Endothelial cell of umbilical vein (primary cell): ENCODE measurements at regions not wholly inside any gene's neighbourhood (a gene's known extent, or its start where the extent isn't known, plus 50 kb on each side); places are given as distances from the start of the nearest gene placed in this dataset.

Experiments
- BruUV-seq: library from RNA; stranded (reverse); fragments of 400-500 nt; replicated peaks from 2 replicates; lab custom pipeline; 2021; lab: Mats Ljungman, UMichigan
- CTCF ChIA-PET: fragments of 300-600, 350-600 bp; sonication (Branson Sonifier 250); formaldehyde crosslinking; loops from one replicate; lab custom pipeline; 2021; ENCODE audit warnings: antibody characterized with exemption, inconsistent platforms; lab: Charles Lee
- POLR2A ChIA-PET: fragments of 300-600, 350-600 bp; sonication (Branson Sonifier 250); formaldehyde crosslinking; loops from one replicate; lab custom pipeline; 2021; ENCODE audit warnings: antibody characterized with exemption, inconsistent platforms; lab: Charles Lee
- DNase-seq: peaks from one replicate; pipeline ENCODE4 v3.0.0-alpha.2; 2011; ENCODE audit warnings: low read depth, low spot score
- FAIRE-seq: peaks from 2 replicates; lab custom pipeline; 2011; peaks lifted over from hg19 to GRCh38; lab: Jason Lieb, UNC
- H2AFZ ChIP-seq: 2 replicates; pipeline ENCODE4 v1.6.0; 2012; ENCODE audit warnings: low read depth, low read length, control low read depth, inconsistent platforms
- H3K27ac ChIP-seq: 2 replicates; pipeline ENCODE4 v1.5.1; 2011; ENCODE audit warnings: low read depth, mild to moderate bottlenecking, control low read depth, low read length, moderate library complexity; ENCODE audit not compliant: insufficient read depth
- H3K27me3 ChIP-seq, 2 experiments: 2 replicates each; pipeline versions ENCODE4 v1.6.0 to v1.6.1; 2011; ENCODE audit warnings: low read length in 2 of 2, mixed read lengths in 1 of 2; ENCODE audit not compliant: control insufficient read depth in 2 of 2, insufficient read depth in 2 of 2
- H3K36me3 ChIP-seq, 2 experiments: 2 replicates in 1 of 2; 3 replicates in 1 of 2; pipeline ENCODE4 v1.5.1; 2011; ENCODE audit warnings: low read length in 2 of 2, mild to moderate bottlenecking in 1 of 2, moderate library complexity in 1 of 2; ENCODE audit not compliant: control insufficient read depth in 2 of 2, insufficient read depth in 2 of 2; ENCODE audit errors: extremely low read depth in 1 of 2
- H3K4me1 ChIP-seq: 3 replicates; pipeline ENCODE4 v1.5.1; 2011; ENCODE audit warnings: mild to moderate bottlenecking, low read length; ENCODE audit not compliant: control insufficient read depth, insufficient read depth; ENCODE audit errors: extremely low read depth
- H3K4me2 ChIP-seq: 2 replicates; pipeline ENCODE4 v1.6.1; 2011; ENCODE audit warnings: low read length, control low read depth, mixed read lengths; ENCODE audit not compliant: insufficient read depth
- H3K4me3 ChIP-seq, 3 experiments: fragments of 200-600 bp in 1 of 3; sonication (generic), shearing (Covaris generic) in 1 of 3; replicated peaks in 1 of 3; 2 replicates each; pipeline ENCODE4 v1.5.1; 2011 to 2016; ENCODE audit warnings: control low read depth in 3 of 3, low read length in 3 of 3, mild to moderate bottlenecking in 2 of 3, inconsistent platforms in 1 of 3, low read depth in 1 of 3, moderate library complexity in 1 of 3; ENCODE audit not compliant: insufficient read depth in 1 of 3
- H3K79me2 ChIP-seq: 2 replicates; pipeline ENCODE4 v1.6.0; 2012; ENCODE audit warnings: low read length, inconsistent platforms; ENCODE audit not compliant: control insufficient read depth, insufficient read depth
- H3K9ac ChIP-seq: replicated peaks from 2 replicates; pipeline ENCODE3; 2011; ENCODE audit warnings: low read length, control low read depth; ENCODE audit not compliant: insufficient read depth; ENCODE audit errors: extremely low read depth
- H3K9me1 ChIP-seq: replicated peaks from 3 replicates; pipeline ENCODE4 v1.6.0; 2011; ENCODE audit warnings: mild to moderate bottlenecking, low read length; ENCODE audit not compliant: control insufficient read depth, insufficient read depth; ENCODE audit errors: extremely low read depth
- H3K9me3 ChIP-seq: replicated peaks from 2 replicates; pipeline ENCODE4 v1.5.1; 2012; ENCODE audit warnings: low read length, inconsistent platforms; ENCODE audit not compliant: control insufficient read depth, insufficient read depth
- H4K20me1 ChIP-seq: replicated peaks from 2 replicates; pipeline ENCODE3; 2011; ENCODE audit warnings: mild to moderate bottlenecking, low read length; ENCODE audit not compliant: control insufficient read depth, insufficient read depth; ENCODE audit errors: extremely low read depth
- FOS ChIP-seq: IDR thresholded peaks from 2 replicates; pipeline ENCODE4 v1.6.1; 2011; ENCODE audit warnings: mild to moderate bottlenecking, low read length, moderate library complexity, borderline replicate concordance; ENCODE audit not compliant: insufficient read depth
- GATA2 ChIP-seq: IDR thresholded peaks from 2 replicates; pipeline ENCODE4 v1.7.0; 2011; ENCODE audit warnings: low read depth, mild to moderate bottlenecking, moderate library complexity, mixed read lengths, low read length; ENCODE audit not compliant: insufficient read length, insufficient read depth
- JUN ChIP-seq: IDR thresholded peaks from 2 replicates; pipeline ENCODE4 v1.6.1; 2011; ENCODE audit warnings: borderline replicate concordance, low read depth; ENCODE audit not compliant: insufficient read length, insufficient read depth
- MYC ChIP-seq: IDR thresholded peaks from one replicate; pipeline ENCODE4 v1.6.1; 2011; ENCODE audit warnings: mild to moderate bottlenecking, low read depth, low read length
- POLR2AphosphoS5 ChIP-seq: IDR thresholded peaks from 2 replicates; pipeline ENCODE4 v1.6.1; 2012; ENCODE audit warnings: low read depth, mild to moderate bottlenecking, control low read depth, low read length, moderate library complexity; ENCODE audit not compliant: insufficient read depth
- dilution Hi-C: fragments of 300-500 bp; cut with MboI; formaldehyde crosslinking; loops from one replicate; pipeline ENCODE4 v1.15.0; 2019; ENCODE audit warnings: low sequenced_read_pairs; ENCODE audit not compliant: extremely low pct_ligation_motif_present
- intact Hi-C: fragments of 100-400 bp; cut with micrococcal nuclease; formaldehyde crosslinking; loops from one replicate; pipeline ENCODE4 v1.10.0; 2022

- Histone ChIP-seq H3K9me3 (no peaks in the 10 kb centered on the region), H3K79me2 (no peaks in the 10 kb centered on the region), H3K4me3 (no peak overlapping the region), H3K4me2 (no peak overlapping the region), H3K36me3 (no peaks in the 10 kb centered on the region), H3K27ac (no peak overlapping the region), H3K27me3 (no peaks in the 10 kb centered on the region), H4K20me1 (no peaks in the 10 kb centered on the region), H2AFZ (no peak overlapping the region), H3K9me1 (no peaks in the 10 kb centered on the region), H3K9ac (no peak overlapping the region), H3K4me1 (peaks cover 25% of the 10 kb centered on the region)
- ChIA-PET POLR2A (no interaction called here), CTCF (no interaction called here)
- dilution Hi-C loops = no loop called here
- no peak for TF ChIP-seq MYC
- TF ChIP-seq GATA2 = no peak
- DNase-seq = no peak
- intact Hi-C loops = no loop called here
- no TSS peak for BruUV-seq
- FAIRE-seq = no peak
Measured at GRCh38 chr6:126264265-126264664, 75.7 kb upstream of the CENPW start.

- H3K9me1 ChIP-seq = no peaks in the 10 kb centered on the region
- dilution Hi-C loops (no loop called here), intact Hi-C loops (loop anchor here (5.0 kb wide), 1 partner anchor 269 kb away; no protein-coding TSS in a partner anchor)
- no peaks in the 10 kb centered on the region for H3K36me3 ChIP-seq
- no peak overlapping the region for H2AFZ ChIP-seq
- no TSS peak for BruUV-seq
- ChIA-PET POLR2A (no interaction called here), CTCF (interaction anchor here (1.0 kb wide), 1 partner anchor 94 kb away, joined by 3 read pairs; no protein-coding TSS in a partner anchor)
- peak; percentile 10 for TF ChIP-seq GATA2
- no peak for TF ChIP-seq POLR2AphosphoS5
- TF ChIP-seq FOS = no peak
- no peak for TF ChIP-seq JUN
- no peaks in the 10 kb centered on the region for H3K79me2 ChIP-seq
- H3K4me1 ChIP-seq = peaks cover 25% of the 10 kb centered on the region
- H3K4me2 ChIP-seq = peak overlapping the region; percentile 12
- DNase-seq (peak; percentile 26), FAIRE-seq (peak; percentile 82)
- no peak overlapping the region for H3K4me3 ChIP-seq
- H3K9me3 ChIP-seq = no peaks in the 10 kb centered on the region
- peak overlapping the region; percentile 22 for H3K27ac ChIP-seq
- H3K9ac ChIP-seq = no peak overlapping the region
- H4K20me1 ChIP-seq = no peaks in the 10 kb centered on the region
- H3K27me3 ChIP-seq = no peaks in the 10 kb centered on the region
Measured at GRCh38 chr6:126266664-126267063, 73.3 kb upstream of the CENPW start.
